A673 (cell line): ENCODE measurements at regions not wholly inside any gene's neighbourhood (a gene's known extent, or its start where the extent isn't known, plus 50 kb on each side); places are given as distances from the start of the nearest gene placed in this dataset.

Source experiments
- BruUV-seq: library from RNA; stranded (reverse); fragments of 400-500 nt; replicated peaks from 2 replicates; lab custom pipeline; 2021; lab: Mats Ljungman, UMichigan
- CTCF ChIA-PET: fragments of 300-600 bp; sonication (Branson Sonifier 250); formaldehyde crosslinking; loops from one replicate; lab custom pipeline; 2022; ENCODE audit warnings: antibody characterized with exemption; lab: Charles Lee
- POLR2A ChIA-PET: fragments of 300-600 bp; sonication (Branson Sonifier 250); formaldehyde crosslinking; loops from one replicate; lab custom pipeline; 2022; ENCODE audit warnings: antibody characterized with exemption; ENCODE audit not compliant: low non-redundant PET; lab: Charles Lee
- DNase-seq: peaks from one replicate; pipeline ENCODE4 v3.0.0-alpha.2; 2015; ENCODE audit warnings: low spot score
- H3K27ac ChIP-seq: fragments of 200-600 bp; sonication (generic); 2 replicates; pipeline ENCODE4 v1.5.1; 2016; ENCODE audit warnings: mixed run types, low read depth, mild to moderate bottlenecking, mixed read lengths, antibody characterized with exemption, low read length; ENCODE audit not compliant: poor library complexity, severe bottlenecking
- H3K27me3 ChIP-seq: fragments of 200-600 bp; sonication (generic); replicated peaks from 2 replicates; pipeline ENCODE4 v1.6.1; 2017; ENCODE audit warnings: mixed run types, low read depth, mild to moderate bottlenecking, mixed read lengths, antibody characterized with exemption, low read length; ENCODE audit not compliant: insufficient read depth, poor library complexity
- H3K36me3 ChIP-seq: fragments of 200-600 bp; sonication (generic); 2 replicates; pipeline ENCODE4 v1.6.1; 2016; ENCODE audit warnings: mixed run types, mild to moderate bottlenecking, mixed read lengths, antibody characterized with exemption, low read length; ENCODE audit not compliant: insufficient read depth, poor library complexity, severe bottlenecking
- H3K4me1 ChIP-seq: fragments of 200-600 bp; sonication (generic); 2 replicates; pipeline ENCODE4 v1.6.1; 2017; ENCODE audit warnings: mixed run types, mild to moderate bottlenecking, mixed read lengths, antibody characterized with exemption, low read length; ENCODE audit not compliant: insufficient read depth, poor library complexity, severe bottlenecking
- H3K4me3 ChIP-seq: fragments of 200-600 bp; sonication (generic); 2 replicates; pipeline ENCODE4 v1.5.1; 2016; ENCODE audit warnings: low read depth, mixed run types, mild to moderate bottlenecking, mixed read lengths, low read length; ENCODE audit not compliant: poor library complexity, severe bottlenecking
- H3K9me3 ChIP-seq: fragments of 200-600 bp; sonication (generic); 2 replicates; pipeline ENCODE4 v1.6.1; 2016; ENCODE audit warnings: mixed run types, low read depth, mild to moderate bottlenecking, mixed read lengths, antibody characterized with exemption, low read length; ENCODE audit not compliant: poor library complexity, severe bottlenecking
- CTCF ChIP-seq: fragments of 300-800, 200-600 bp; sonication (generic); conservative IDR thresholded peaks from 2 replicates; pipeline ENCODE4 v1.5.1; 2017; ENCODE audit warnings: low read depth, mild to moderate bottlenecking, antibody characterized with exemption, low read length, moderate library complexity, mixed read lengths
- EZH2 ChIP-seq: fragments of 200-600 bp; sonication (generic); IDR thresholded peaks from 2 replicates; pipeline ENCODE4 v1.6.1; 2017; ENCODE audit warnings: borderline replicate concordance, low read depth, mild to moderate bottlenecking, mixed read lengths, antibody characterized with exemption, low read length; ENCODE audit not compliant: poor library complexity, severe bottlenecking
- intact Hi-C: fragments of 100-400 bp; cut with micrococcal nuclease; formaldehyde crosslinking; loops from one replicate; pipeline ENCODE4 v1.10.0; 2022; ENCODE audit not compliant: unreplicated experiment

- Histone ChIP-seq H3K27me3 (no peaks in the 10 kb centered on the region), H3K4me3 (no peak overlapping the region), H3K4me1 (no peaks in the 10 kb centered on the region), H3K27ac (no peak overlapping the region), H3K9me3 (no peaks in the 10 kb centered on the region), H3K36me3 (no peaks in the 10 kb centered on the region)
- ChIA-PET POLR2A (interaction anchor here (0.7 kb wide), 1 partner anchor 1417 kb away, joined by 4 read pairs; the partner anchor contains the start of gene GFM1), CTCF (no interaction called here)
- TF ChIP-seq EZH2 = no peak
- TF ChIP-seq CTCF = no peak
- no TSS peak for BruUV-seq
- intact Hi-C loops = no loop called here
- no peak for DNase-seq
Observed at GRCh38 chr3:160061525-160061924, 72.9 kb downstream of the IL12A start.

- TF ChIP-seq CTCF (no peak), EZH2 (no peak)
- no peak for DNase-seq
- POLR2A ChIA-PET = no interaction called here
- BruUV-seq = no TSS peak
- H3K27ac ChIP-seq = no peak overlapping the region
- H3K9me3 ChIP-seq = no peaks in the 10 kb centered on the region
- no peak overlapping the region for H3K4me3 ChIP-seq
- intact Hi-C loops = no loop called here
- no peaks in the 10 kb centered on the region for H3K27me3 ChIP-seq
- no peaks in the 10 kb centered on the region for H3K4me1 ChIP-seq
- H3K36me3 ChIP-seq = no peaks in the 10 kb centered on the region
- CTCF ChIA-PET = no interaction called here
Observed at GRCh38 chr3:160065282-160065681, 76.6 kb downstream of the IL12A start.

- H3K36me3 ChIP-seq = no peaks in the 10 kb centered on the region
- ChIA-PET CTCF (no interaction called here), POLR2A (no interaction called here)
- H3K9me3 ChIP-seq = no peaks in the 10 kb centered on the region
- no peak overlapping the region for H3K4me3 ChIP-seq
- BruUV-seq = no TSS peak
- no peaks in the 10 kb centered on the region for H3K27me3 ChIP-seq
- no peaks in the 10 kb centered on the region for H3K4me1 ChIP-seq
- intact Hi-C loops = no loop called here
- TF ChIP-seq EZH2 (no peak), CTCF (no peak)
- no peak overlapping the region for H3K27ac ChIP-seq
- no peak for DNase-seq
Observed at GRCh38 chr3:160065786-160066185, 77.2 kb downstream of the IL12A start.
